HG03460 (cell line): ENCODE measurements at regions not wholly inside any gene's neighbourhood (a gene's known extent, or its start where the extent isn't known, plus 50 kb on each side); places are given as distances from the start of the nearest gene placed in this dataset.
"Not testable (repeated sequence)": the region's sequence is repeated elsewhere in the genome, so short reads cannot be mapped to it uniquely, and the experiment has no call there.

Experiments used
- ATAC-seq: cut with Tn5 transposase; IDR thresholded peaks from one replicate; pipeline ENCODE4 v1.9.1; 2021; ENCODE audit not compliant: unreplicated experiment

- ATAC-seq = no peak
Observed at GRCh38 chr4:138634915-138635314, 380.7 kb upstream of the NOCT start.

- ATAC-seq = no peak
Observed at GRCh38 chr4:138633580-138633904, 382.0 kb upstream of the NOCT start.

GRCh38 chr4:138632856-138633579 lies 382.6 kb upstream of the NOCT start:
- ATAC-seq = no peak

- no peak for ATAC-seq
Observed at GRCh38 chr4:138630666-138631065, 384.9 kb upstream of the NOCT start.

- no peak for ATAC-seq
Observed at GRCh38 chr4:138629669-138630068, 385.9 kb upstream of the NOCT start.

- ATAC-seq = no peak
Observed at GRCh38 chr4:138627096-138627495, 384.9 kb upstream of the SLC7A11 start.

GRCh38 chr4:138622362-138622761 lies 380.2 kb upstream of the SLC7A11 start:
- ATAC-seq = not testable (repeated sequence)

GRCh38 chr4:138616775-138617174 lies 374.6 kb upstream of the SLC7A11 start:
- ATAC-seq = no peak

- ATAC-seq = no peak
Observed at GRCh38 chr4:138614398-138615142, 372.4 kb upstream of the SLC7A11 start.

GRCh38 chr4:138612428-138612827 lies 370.3 kb upstream of the SLC7A11 start:
- ATAC-seq = no peak

GRCh38 chr4:138611721-138612120 lies 369.6 kb upstream of the SLC7A11 start:
- ATAC-seq = no peak

- no peak for ATAC-seq
Observed at GRCh38 chr4:138611017-138611416, 368.9 kb upstream of the SLC7A11 start.

GRCh38 chr4:138609943-138610350 lies 367.8 kb upstream of the SLC7A11 start:
- ATAC-seq = no peak

- no peak for ATAC-seq
Observed at GRCh38 chr4:138604556-138604955, 362.4 kb upstream of the SLC7A11 start.

- no peak for ATAC-seq
Observed at GRCh38 chr4:138602664-138603063, 360.5 kb upstream of the SLC7A11 start.

GRCh38 chr4:138599965-138600364 lies 357.8 kb upstream of the SLC7A11 start:
- ATAC-seq = no peak

GRCh38 chr4:138598226-138598625 lies 356.1 kb upstream of the SLC7A11 start:
- no peak for ATAC-seq

GRCh38 chr4:138596896-138597295 lies 354.7 kb upstream of the SLC7A11 start:
- no peak for ATAC-seq

- no peak for ATAC-seq
Observed at GRCh38 chr4:138595731-138596460, 353.7 kb upstream of the SLC7A11 start.

GRCh38 chr4:138595171-138595570 lies 353.0 kb upstream of the SLC7A11 start:
- ATAC-seq = no peak

GRCh38 chr4:138592796-138593195 lies 350.6 kb upstream of the SLC7A11 start:
- no peak for ATAC-seq

- ATAC-seq = no peak
Observed at GRCh38 chr4:138591808-138592207, 349.7 kb upstream of the SLC7A11 start.
